Hindlimb muscle (tissue), 1 donor: ENCODE measurements at regions not wholly inside any gene's neighbourhood (a gene's known extent, or its start where the extent isn't known, plus 50 kb on each side); places are given as distances from the start of the nearest gene placed in this dataset.

Experiments
- DNase-seq: peaks from one replicate; pipeline ENCODE4 v3.0.0-alpha.2; 2013

GRCh38 chr2:167423731-167424130, 535.5 kb downstream of the XIRP2 start:
- no peak for DNase-seq

- DNase-seq: peak; percentile 7
Observed at GRCh38 chr2:167420211-167420610, 531.9 kb downstream of the XIRP2 start.

- DNase-seq: no peak
Observed at GRCh38 chr2:167415068-167415467, 526.8 kb downstream of the XIRP2 start.

- no peak for DNase-seq
Observed at GRCh38 chr2:167411367-167411766, 523.1 kb downstream of the XIRP2 start.

- no peak for DNase-seq
Observed at GRCh38 chr2:167406558-167406957, 518.3 kb downstream of the XIRP2 start.

- no peak for DNase-seq
Observed at GRCh38 chr2:167404627-167405284, 516.5 kb downstream of the XIRP2 start.

GRCh38 chr2:167401309-167401708, 513.0 kb downstream of the XIRP2 start:
- DNase-seq: no peak

GRCh38 chr2:167400546-167400945, 512.3 kb downstream of the XIRP2 start:
- DNase-seq: no peak

- no peak for DNase-seq
Observed at GRCh38 chr2:167398873-167399272, 510.6 kb downstream of the XIRP2 start.

GRCh38 chr2:167388901-167389300, 500.6 kb downstream of the XIRP2 start:
- DNase-seq: no peak

- no peak for DNase-seq
Observed at GRCh38 chr2:167388497-167388896, 500.2 kb downstream of the XIRP2 start.

- no peak for DNase-seq
Observed at GRCh38 chr2:167386694-167387093, 498.4 kb downstream of the XIRP2 start.

- DNase-seq: no peak
Observed at GRCh38 chr2:167383610-167384194, 495.4 kb downstream of the XIRP2 start.

- no peak for DNase-seq
Observed at GRCh38 chr2:167381349-167381748, 493.1 kb downstream of the XIRP2 start.

GRCh38 chr2:167380555-167380954, 492.3 kb downstream of the XIRP2 start:
- DNase-seq: no peak

GRCh38 chr2:167380094-167380493, 491.8 kb downstream of the XIRP2 start:
- DNase-seq: no peak

- DNase-seq: no peak
Observed at GRCh38 chr2:167369083-167369482, 480.8 kb downstream of the XIRP2 start.

GRCh38 chr2:167368371-167368770, 480.1 kb downstream of the XIRP2 start:
- no peak for DNase-seq

- no peak for DNase-seq
Observed at GRCh38 chr2:167365216-167365615, 476.9 kb downstream of the XIRP2 start.

- DNase-seq: no peak
Observed at GRCh38 chr2:167361426-167361825, 473.1 kb downstream of the XIRP2 start.

- DNase-seq: no peak
Observed at GRCh38 chr2:167355821-167356220, 467.5 kb downstream of the XIRP2 start.

- no peak for DNase-seq
Observed at GRCh38 chr2:167353605-167354280, 465.5 kb downstream of the XIRP2 start.

- DNase-seq: no peak
Observed at GRCh38 chr2:167345559-167345958, 457.3 kb downstream of the XIRP2 start.

GRCh38 chr2:167342769-167343168, 454.5 kb downstream of the XIRP2 start:
- DNase-seq: no peak
